ENCODE measurements at regions not wholly inside any gene's neighbourhood (a gene's known extent, or its start where the extent isn't known, plus 50 kb on each side); places are given as distances from the start of the nearest gene placed in this dataset.

DNA sequence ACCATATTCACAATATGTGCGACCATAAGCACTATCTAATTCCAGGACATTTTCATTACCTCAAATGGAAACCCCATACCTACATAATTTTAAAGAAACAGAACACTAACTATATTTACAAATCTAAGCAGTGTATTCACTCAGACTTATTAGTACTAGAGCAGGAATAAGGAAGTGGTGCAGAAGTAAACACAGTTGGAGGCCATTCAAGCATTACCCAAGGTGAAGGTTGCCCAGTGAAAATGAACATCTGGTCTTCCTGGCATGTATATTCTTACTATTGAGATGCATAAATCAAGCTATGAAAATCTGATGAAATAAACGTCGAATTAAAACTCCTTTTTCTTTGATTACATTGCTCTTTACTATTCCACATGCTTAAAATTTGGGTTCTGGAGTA lies 78.9 kb upstream of the TTC14 start:
- TF ChIP-seq, protein P1, sequence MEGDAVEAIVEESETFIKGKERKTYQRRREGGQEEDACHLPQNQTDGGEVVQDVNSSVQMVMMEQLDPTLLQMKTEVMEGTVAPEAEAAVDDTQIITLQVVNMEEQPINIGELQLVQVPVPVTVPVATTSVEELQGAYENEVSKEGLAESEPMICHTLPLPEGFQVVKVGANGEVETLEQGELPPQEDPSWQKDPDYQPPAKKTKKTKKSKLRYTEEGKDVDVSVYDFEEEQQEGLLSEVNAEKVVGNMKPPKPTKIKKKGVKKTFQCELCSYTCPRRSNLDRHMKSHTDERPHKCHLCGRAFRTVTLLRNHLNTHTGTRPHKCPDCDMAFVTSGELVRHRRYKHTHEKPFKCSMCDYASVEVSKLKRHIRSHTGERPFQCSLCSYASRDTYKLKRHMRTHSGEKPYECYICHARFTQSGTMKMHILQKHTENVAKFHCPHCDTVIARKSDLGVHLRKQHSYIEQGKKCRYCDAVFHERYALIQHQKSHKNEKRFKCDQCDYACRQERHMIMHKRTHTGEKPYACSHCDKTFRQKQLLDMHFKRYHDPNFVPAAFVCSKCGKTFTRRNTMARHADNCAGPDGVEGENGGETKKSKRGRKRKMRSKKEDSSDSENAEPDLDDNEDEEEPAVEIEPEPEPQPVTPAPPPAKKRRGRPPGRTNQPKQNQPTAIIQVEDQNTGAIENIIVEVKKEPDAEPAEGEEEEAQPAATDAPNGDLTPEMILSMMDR (IDR thresholded peaks at IDR 0.05 in 8 of 11, conservative IDR thresholded peaks at IDR 0.05 in 3 of 11), result no peak
- no peak for TF ChIP-seq POLR2AphosphoS5 (IDR thresholded peaks at IDR 0.05)
